Activated T-helper 9 cell treated with anti-CD3 and anti-CD28 coated beads, Interleukin-2, amount 50 U/mL, for 16 hours (primary cell): ENCODE measurements at regions not wholly inside any gene's neighbourhood (a gene's known extent, or its start where the extent isn't known, plus 50 kb on each side); places are given as distances from the start of the nearest gene placed in this dataset.

ENCODE experiments used
- DNase-seq: peaks from one replicate; pipeline ENCODE4 v3.0.0-alpha.2; 2020; ENCODE audit warnings: low read depth

- no peak for DNase-seq
Measured at GRCh38 chr4:114366368-114366767, 232.2 kb upstream of the UGT8 start.

- no peak for DNase-seq
Measured at GRCh38 chr4:114368751-114369150, 229.9 kb upstream of the UGT8 start.

GRCh38 chr4:114373508-114373907 is 225.1 kb upstream of the UGT8 start:
- no peak for DNase-seq

DNA sequence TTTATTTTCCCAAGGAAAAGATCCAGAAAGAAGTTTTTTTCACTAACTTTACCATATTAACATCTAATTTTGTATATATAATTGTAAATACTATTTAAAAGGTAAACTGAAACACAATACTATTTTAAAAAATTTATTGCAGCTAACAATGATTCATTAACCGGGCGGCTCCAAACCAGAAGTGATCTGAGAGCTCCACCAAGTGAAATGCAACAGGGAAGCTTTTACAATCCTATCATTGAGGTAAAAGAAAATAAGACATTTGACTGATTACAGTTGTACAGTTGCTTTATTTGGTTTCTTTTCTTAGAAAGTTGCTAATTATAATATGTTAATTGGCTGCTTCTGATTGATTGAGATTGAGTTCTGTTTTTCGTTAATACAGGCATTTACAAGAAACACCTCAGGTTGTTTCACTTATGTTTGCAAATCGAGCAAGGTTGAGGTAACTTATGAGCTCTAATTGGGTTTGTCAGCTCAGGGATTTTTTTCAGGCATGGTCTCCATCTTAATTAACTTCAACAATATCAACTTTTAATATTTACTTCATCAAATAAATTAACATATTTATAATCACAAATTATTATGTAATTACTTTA is 220.2 kb upstream of the UGT8 start:
- DNase-seq = no peak

GRCh38 chr4:114383067-114383466 is 215.5 kb upstream of the UGT8 start:
- no peak for DNase-seq

DNA sequence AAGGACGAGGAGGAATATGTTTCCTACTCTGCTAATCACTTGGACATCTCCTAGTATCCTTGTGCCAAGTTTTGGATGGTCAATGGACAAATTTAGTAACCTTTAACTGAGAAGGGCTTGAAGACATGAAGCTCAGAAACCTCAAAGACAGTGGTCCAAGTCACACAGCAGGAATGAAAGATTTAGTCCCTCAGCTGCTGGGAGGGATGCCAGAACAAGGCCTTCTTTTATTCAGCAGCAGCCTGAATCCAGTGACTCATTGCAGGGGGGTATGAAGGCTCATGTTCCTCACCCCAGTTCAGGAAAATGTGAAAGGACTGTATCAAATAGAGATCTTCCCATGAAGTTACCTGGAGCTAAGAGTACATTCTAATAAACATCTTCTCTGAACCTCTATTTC is 214.9 kb upstream of the UGT8 start:
- no peak for DNase-seq

DNA sequence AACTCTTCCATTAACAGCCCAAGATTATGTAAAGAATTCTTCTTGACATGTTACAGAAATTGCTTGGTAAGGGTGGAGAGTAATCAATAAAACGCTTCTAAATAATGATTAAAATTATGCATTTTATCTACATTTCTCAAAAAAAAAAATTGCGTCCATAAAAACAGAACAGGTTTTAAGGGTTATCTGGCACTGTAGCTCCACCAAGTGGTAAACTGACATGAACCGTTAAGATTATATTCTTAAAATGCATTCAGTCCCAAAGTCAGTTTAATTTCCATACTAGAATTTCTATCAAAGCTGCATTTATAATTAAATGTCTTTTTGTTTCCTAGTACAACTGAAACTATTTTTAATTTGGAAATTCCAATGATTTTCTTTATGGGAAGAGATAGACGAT is 214.0 kb upstream of the UGT8 start:
- DNase-seq = no peak

GRCh38 chr4:114385195-114385985 is 213.2 kb upstream of the UGT8 start:
- no peak for DNase-seq

DNA sequence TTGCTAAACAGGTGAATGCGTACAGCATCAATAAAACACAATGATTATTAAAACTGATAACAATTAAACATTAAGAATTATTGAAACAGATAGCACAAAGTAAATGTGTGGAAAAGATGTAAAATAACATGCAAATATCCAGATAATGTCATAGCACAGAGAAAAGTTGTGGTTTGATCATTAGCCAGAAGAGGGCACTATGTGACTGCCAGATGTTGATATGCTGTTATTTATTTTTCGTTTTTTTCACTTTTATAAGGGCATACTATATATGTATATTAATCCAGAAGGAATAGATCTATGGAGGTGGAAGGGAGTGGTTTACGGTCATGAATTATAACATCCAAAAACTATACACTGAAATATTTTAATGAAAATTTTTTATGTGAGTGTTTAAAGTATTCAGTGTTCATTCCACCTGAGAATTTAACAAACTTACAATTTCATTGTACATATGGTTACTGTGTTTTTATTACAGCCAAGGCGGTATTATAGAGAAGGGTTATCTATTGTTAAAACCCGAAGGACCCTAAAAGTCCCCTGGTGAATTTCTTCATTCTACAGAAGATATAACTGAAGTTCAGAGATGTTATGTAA is 211.9 kb upstream of the UGT8 start:
- no peak for DNase-seq

- DNase-seq = no peak
Measured at GRCh38 chr4:114389070-114389685, 209.4 kb upstream of the UGT8 start.

DNA sequence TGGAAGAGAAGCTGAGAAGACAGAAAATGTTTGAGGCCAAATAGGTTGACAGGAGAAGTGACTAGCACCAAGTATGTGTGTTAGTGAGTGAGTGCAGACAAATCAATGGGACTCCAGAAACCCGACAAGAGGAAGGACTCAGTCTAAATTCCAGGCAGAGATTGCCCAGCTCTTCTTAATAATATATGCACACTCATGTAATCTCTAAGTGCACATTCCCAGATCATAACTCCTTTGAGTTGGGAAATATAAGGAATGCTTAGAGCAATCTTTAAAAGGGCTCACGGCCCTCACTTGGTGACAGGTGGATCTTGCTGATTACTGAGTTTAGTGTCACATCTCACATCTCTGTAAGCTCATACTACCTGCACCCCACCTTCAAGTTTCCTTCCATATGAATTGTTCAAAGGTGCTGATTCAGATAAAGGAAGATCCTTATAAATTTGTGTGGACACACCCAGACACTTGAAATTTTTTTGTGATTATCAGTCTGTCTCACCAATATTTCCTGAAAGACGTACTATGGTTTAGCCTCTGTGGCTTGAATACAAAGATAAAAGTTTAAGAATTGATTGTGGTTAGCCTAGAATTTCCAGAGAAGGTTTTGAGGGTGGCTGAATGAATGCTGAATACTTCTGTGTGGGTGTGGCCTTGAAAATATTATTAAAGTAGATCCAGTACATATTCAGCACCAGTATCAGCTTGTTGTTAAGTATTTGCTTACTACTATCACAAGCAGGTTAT is 205.1 kb upstream of the UGT8 start:
- DNase-seq = no peak

GRCh38 chr4:114396808-114397207 is 201.8 kb upstream of the UGT8 start:
- no peak for DNase-seq

GRCh38 chr4:114398410-114398809 is 200.2 kb upstream of the UGT8 start:
- no peak for DNase-seq

- DNase-seq = no peak
Measured at GRCh38 chr4:114399105-114399504, 199.5 kb upstream of the UGT8 start.

GRCh38 chr4:114400531-114400930 is 198.1 kb upstream of the UGT8 start:
- no peak for DNase-seq

- no peak for DNase-seq
Measured at GRCh38 chr4:114401483-114401882, 197.1 kb upstream of the UGT8 start.

GRCh38 chr4:114417214-114417613 is 181.4 kb upstream of the UGT8 start:
- DNase-seq = no peak

- DNase-seq = no peak
Measured at GRCh38 chr4:114420069-114420468, 178.5 kb upstream of the UGT8 start.

DNA sequence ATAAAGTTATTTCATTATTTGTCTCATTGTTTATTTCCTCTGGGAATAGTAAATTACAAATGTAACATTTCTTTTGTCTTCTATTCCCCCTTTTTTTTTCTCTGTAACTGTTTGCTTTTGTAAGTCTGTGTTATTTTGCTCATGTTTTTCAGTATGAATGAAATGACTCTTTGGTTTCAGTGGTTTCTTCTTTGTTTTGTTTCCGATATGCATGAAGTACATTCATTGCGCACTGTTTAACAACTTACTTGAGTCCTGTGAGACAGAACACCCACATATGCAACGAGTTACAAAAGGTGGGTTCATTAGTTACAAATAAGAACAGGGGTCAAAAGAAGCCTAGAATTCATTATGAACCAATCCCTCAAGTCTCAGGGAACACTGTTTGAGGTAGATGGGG is 175.0 kb upstream of the UGT8 start:
- DNase-seq = no peak

- no peak for DNase-seq
Measured at GRCh38 chr4:114435116-114435515, 163.5 kb upstream of the UGT8 start.

GRCh38 chr4:114442856-114443255 is 155.8 kb upstream of the UGT8 start:
- no peak for DNase-seq

DNA sequence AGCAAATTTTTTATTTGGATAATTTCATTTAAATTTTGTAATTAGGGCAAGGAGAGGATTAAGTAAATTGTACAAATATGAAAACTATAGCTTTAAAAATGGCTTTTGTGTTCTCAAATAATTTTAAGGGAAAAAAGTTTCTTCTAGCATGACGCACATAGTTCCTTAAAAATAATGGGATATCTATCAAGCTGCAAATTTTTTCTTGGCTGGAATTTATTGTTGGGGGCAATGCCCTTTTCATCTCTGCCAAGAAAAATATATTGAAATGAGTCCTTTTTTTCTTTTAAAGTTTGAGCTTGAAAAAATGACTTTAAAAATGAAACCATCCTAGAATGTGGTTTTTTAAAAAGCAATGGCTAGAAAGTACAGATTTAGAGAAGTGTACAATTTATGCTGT is 154.4 kb upstream of the UGT8 start:
- no peak for DNase-seq
